GM12878 (cell line): ENCODE measurements at regions not wholly inside any gene's neighbourhood (a gene's known extent, or its start where the extent isn't known, plus 50 kb on each side); places are given as distances from the start of the nearest gene placed in this dataset.

Experiments used
- CTCF ChIP-seq, 3 experiments: IDR thresholded peaks in 2 of 3; conservative IDR thresholded peaks in 1 of 3; 2 replicates each; pipeline ENCODE4 v1.5.1; 2011; ENCODE audit warnings: low read depth in 3 of 3, low read length in 3 of 3, mild to moderate bottlenecking in 3 of 3, control low read depth in 2 of 3, moderate library complexity in 2 of 3, inconsistent platforms in 1 of 3, mixed read lengths in 1 of 3; ENCODE audit not compliant: control insufficient read depth in 2 of 3, insufficient read depth in 1 of 3; ENCODE audit errors: extremely low read depth in 1 of 3
- CUX1 ChIP-seq: IDR thresholded peaks from 2 replicates; pipeline ENCODE4 v1.6.1; 2012; ENCODE audit warnings: improper control_type of control experiment, low read depth, low read length; ENCODE audit not compliant: insufficient replicate concordance
- EGR1 ChIP-seq, 2 experiments: IDR thresholded peaks; 1 replicate in 1 of 2; 2 replicates in 1 of 2; pipeline ENCODE4 v1.6.1; 2011 to 2012; ENCODE audit warnings: low read depth in 2 of 2, low read length in 2 of 2, borderline replicate concordance in 1 of 2, mild to moderate bottlenecking in 1 of 2, moderate library complexity in 1 of 2
- IRF3 ChIP-seq: fragments of 450-650 bp; IDR thresholded peaks from 2 replicates; pipeline ENCODE4 v1.6.1; 2014; ENCODE audit warnings: mild to moderate bottlenecking
- NFYA ChIP-seq: IDR thresholded peaks from 2 replicates; pipeline ENCODE4 v1.6.1; 2011; ENCODE audit warnings: low read depth, mild to moderate bottlenecking, low read length, improper control_type of control experiment, borderline replicate concordance
- POLR2A ChIP-seq: IDR thresholded peaks from 2 replicates; pipeline ENCODE4 v1.6.1; 2011; ENCODE audit warnings: low read depth, mild to moderate bottlenecking, low read length
- PRDM15 ChIP-seq: fragments of 450-650 bp; formaldehyde crosslinking; IDR thresholded peaks from 2 replicates; pipeline ENCODE4 v1.4.0; 2020; ENCODE audit warnings: mild to moderate bottlenecking, moderate library complexity
- RFX5 ChIP-seq: IDR thresholded peaks from 2 replicates; pipeline ENCODE4 v1.6.1; 2011; ENCODE audit warnings: low read depth, low read length, improper control_type of control experiment
- TAF1 ChIP-seq: IDR thresholded peaks from 2 replicates; pipeline ENCODE4 v1.6.1; 2011; ENCODE audit warnings: mild to moderate bottlenecking, low read depth, low read length, borderline replicate concordance
- ZBTB4 ChIP-seq: fragments of 450-650 bp; formaldehyde crosslinking; IDR thresholded peaks from 2 replicates; pipeline ENCODE4 v1.4.0; 2022; ENCODE audit warnings: mild to moderate bottlenecking, moderate library complexity

GRCh38 chr4:98786866-98787265, 128.5 kb upstream of the TSPAN5 start:
- TF ChIP-seq EGR1 (IDR thresholded peaks at IDR 0.05; ENCODE audit: borderline replicate concordance in 1 of 2, low read depth in 2 of 2, low read length in 2 of 2) (no peak), CTCF (IDR thresholded peaks at IDR 0.05 in 2 of 3, conservative IDR thresholded peaks at IDR 0.05 in 1 of 3; ENCODE audit: control insufficient read depth in 2 of 3, extremely low read depth in 1 of 3, insufficient read depth in 1 of 3, low read depth in 3 of 3, low read length in 3 of 3) (no peak), IRF3 (no peak), NFYA (no peak), ZBTB4 (CRISPR knock-in tag) (no peak), POLR2A (no peak), CUX1 (no peak), TAF1 (no peak), RFX5 (no peak), PRDM15 (CRISPR knock-in tag) (no peak)
